IMR-90 (cell line): ENCODE measurements at regions not wholly inside any gene's neighbourhood (a gene's known extent, or its start where the extent isn't known, plus 50 kb on each side); places are given as distances from the start of the nearest gene placed in this dataset.

Experiments used
- ATAC-seq: fragments of 200-7000 bp; cut with Tn5 transposase; 2 replicates; pipeline ENCODE4 v1.9.1; 2020; ENCODE audit warnings: low read depth, mild to moderate bottlenecking, moderate library complexity
- BruUV-seq: library from RNA; stranded (reverse); fragments of 400-500 nt; replicated peaks from 2 replicates; lab custom pipeline; 2021; lab: Mats Ljungman, UMichigan
- CTCF ChIA-PET: fragments of 300-600 bp; formaldehyde crosslinking; extraction: SDS; loops from one replicate; lab custom pipeline; 2021; ENCODE audit warnings: antibody characterized with exemption; lab: Yijun Ruan, JAX
- POLR2A ChIA-PET: fragments of 300-600 bp; sonication (Branson Sonifier 250); formaldehyde crosslinking; loops from one replicate; lab custom pipeline; 2022; ENCODE audit warnings: antibody characterized with exemption; ENCODE audit not compliant: unreplicated experiment; lab: Charles Lee
- DNase-seq: peaks from one replicate; pipeline ENCODE4 v3.0.0; 2013
- H2AFZ ChIP-seq: replicated peaks from 2 replicates; pipeline ENCODE3; 2013; ENCODE audit warnings: low read length, mild to moderate bottlenecking; ENCODE audit not compliant: poor library complexity
- H2AK5ac ChIP-seq: 2 replicates; pipeline ENCODE4 v1.6.1; 2013; ENCODE audit warnings: low read depth, low read length, inconsistent platforms
- H2AK9ac ChIP-seq: replicated peaks from 2 replicates; pipeline ENCODE3; 2013; ENCODE audit warnings: mild to moderate bottlenecking, low read depth, low read length, moderate library complexity; ENCODE audit not compliant: poor library complexity
- H2BK120ac ChIP-seq: 2 replicates; pipeline ENCODE4 v1.6.1; 2013; ENCODE audit warnings: low read depth, low read length, inconsistent platforms
- H2BK15ac ChIP-seq: 3 replicates; pipeline ENCODE4 v1.6.1; 2013; ENCODE audit warnings: low read depth, low read length, inconsistent platforms
- H2BK20ac ChIP-seq: 2 replicates; pipeline ENCODE4 v1.6.1; 2013; ENCODE audit warnings: low read depth, mild to moderate bottlenecking, inconsistent platforms, low read length, moderate library complexity
- H2BK5ac ChIP-seq: 2 replicates; pipeline ENCODE4 v1.6.1; 2013; ENCODE audit warnings: mild to moderate bottlenecking, low read depth, low read length, inconsistent platforms; ENCODE audit not compliant: poor library complexity, severe bottlenecking
- H3K14ac ChIP-seq: replicated peaks from 2 replicates; pipeline ENCODE4 v1.6.1; 2013; ENCODE audit warnings: low read depth, low read length, inconsistent platforms
- H3K18ac ChIP-seq: 2 replicates; pipeline ENCODE4 v1.6.1; 2013; ENCODE audit warnings: low read depth, low read length, control low read depth
- H3K23ac ChIP-seq: 2 replicates; pipeline ENCODE4 v1.6.1; 2013; ENCODE audit warnings: low read depth, low read length, inconsistent platforms
- H3K27ac ChIP-seq: 2 replicates; pipeline ENCODE4 v1.5.1; 2013; ENCODE audit warnings: mild to moderate bottlenecking, control low read depth, low read length; ENCODE audit not compliant: insufficient read depth
- H3K27me3 ChIP-seq: 2 replicates; pipeline ENCODE4 v1.6.1; 2013; ENCODE audit warnings: low read length; ENCODE audit not compliant: control insufficient read depth, insufficient read depth
- H3K36me3 ChIP-seq: 2 replicates; pipeline ENCODE4 v1.6.1; 2013; ENCODE audit warnings: low read length, mixed read lengths; ENCODE audit not compliant: control insufficient read depth, insufficient read depth
- H3K4ac ChIP-seq: 2 replicates; pipeline ENCODE4 v1.6.1; 2013; ENCODE audit warnings: low read depth, low read length, inconsistent platforms
- H3K4me1 ChIP-seq: 2 replicates; pipeline ENCODE4 v1.6.1; 2013; ENCODE audit warnings: low read length, mixed read lengths; ENCODE audit not compliant: control insufficient read depth, insufficient read depth
- H3K4me2 ChIP-seq: 2 replicates; pipeline ENCODE4 v1.6.1; 2013; ENCODE audit warnings: low read depth, mild to moderate bottlenecking, control low read depth, low read length, moderate library complexity
- H3K4me3 ChIP-seq: 2 replicates; pipeline ENCODE4 v1.5.1; 2013; ENCODE audit warnings: low read depth, mild to moderate bottlenecking, control low read depth, low read length, moderate library complexity; ENCODE audit not compliant: insufficient read depth
- H3K56ac ChIP-seq: 2 replicates; pipeline ENCODE4 v1.6.1; 2013; ENCODE audit warnings: low read length, inconsistent platforms; ENCODE audit not compliant: insufficient read depth; ENCODE audit errors: extremely low read depth
- H3K79me1 ChIP-seq, 2 experiments: 2 replicates each; pipeline ENCODE4 v1.6.1; 2013; ENCODE audit warnings: low read length in 2 of 2, inconsistent platforms in 1 of 2, low read depth in 1 of 2
- H3K9ac ChIP-seq: 2 replicates; pipeline ENCODE4 v1.6.1; 2013; ENCODE audit warnings: low read depth, low read length, control low read depth
- H3K9me1 ChIP-seq: 2 replicates; pipeline ENCODE4 v1.6.1; 2013; ENCODE audit warnings: low read length, inconsistent platforms; ENCODE audit not compliant: insufficient read depth
- H3K9me3 ChIP-seq: 2 replicates; pipeline ENCODE4 v1.6.1; 2013; ENCODE audit warnings: low read length; ENCODE audit not compliant: control insufficient read depth, insufficient read depth
- H4K20me1 ChIP-seq: 2 replicates; pipeline ENCODE4 v1.6.1; 2013; ENCODE audit warnings: low read length, inconsistent platforms; ENCODE audit not compliant: insufficient read depth
- H4K5ac ChIP-seq: 2 replicates; pipeline ENCODE4 v1.6.1; 2013; ENCODE audit warnings: mild to moderate bottlenecking, low read depth, low read length, control low read depth
- H4K8ac ChIP-seq, 2 experiments: 2 replicates each; pipeline ENCODE4 v1.6.1; 2013; ENCODE audit warnings: low read depth in 2 of 2, low read length in 2 of 2, control low read depth in 1 of 2, inconsistent platforms in 1 of 2
- H4K91ac ChIP-seq: 2 replicates; pipeline ENCODE4 v1.6.1; 2013; ENCODE audit warnings: low read depth, low read length, inconsistent platforms; ENCODE audit not compliant: insufficient read depth
- MAFK ChIP-seq: IDR thresholded peaks from 2 replicates; pipeline ENCODE4 v1.6.1; 2012; ENCODE audit warnings: low read depth, low read length, improper control_type of control experiment
- SMC3 ChIP-seq: fragments of 150-350 bp; IDR thresholded peaks from 2 replicates; pipeline ENCODE4 v1.6.1; 2016; ENCODE audit warnings: low read depth, mild to moderate bottlenecking, antibody characterized with exemption, low read length, moderate library complexity
- WGBS, 2 experiments: methylation state at CpG; one replicate each; pipeline versions ENCODE4 v1.1.5 to v1.1.7; 2013; ENCODE audit warnings: missing lambda C conversion rate in 2 of 2; ENCODE audit not compliant: insufficient read length in 1 of 2; ENCODE audit errors: extremely low coverage in 2 of 2; 5-methylcytosine and 5-hydroxymethylcytosine counted together
- dilution Hi-C: fragments of 300-500 bp; cut with HindIII; formaldehyde crosslinking; loops from one replicate; pipeline ENCODE4 v1.14.3; 2018; ENCODE audit warnings: low sequenced_read_pairs; ENCODE audit not compliant: unreplicated experiment
- in situ Hi-C: fragments of 300-500 bp; cut with MboI; formaldehyde crosslinking; loops from 3 replicates; pipeline ENCODE4 v1.14.3; 2019; ENCODE audit warnings: low sequenced_read_pairs, inconsistent platforms, mixed read lengths
- intact Hi-C: fragments of 100-400 bp; cut with micrococcal nuclease; formaldehyde crosslinking; loops from 2 replicates; pipeline ENCODE4 v1.10.0; 2022

DNA sequence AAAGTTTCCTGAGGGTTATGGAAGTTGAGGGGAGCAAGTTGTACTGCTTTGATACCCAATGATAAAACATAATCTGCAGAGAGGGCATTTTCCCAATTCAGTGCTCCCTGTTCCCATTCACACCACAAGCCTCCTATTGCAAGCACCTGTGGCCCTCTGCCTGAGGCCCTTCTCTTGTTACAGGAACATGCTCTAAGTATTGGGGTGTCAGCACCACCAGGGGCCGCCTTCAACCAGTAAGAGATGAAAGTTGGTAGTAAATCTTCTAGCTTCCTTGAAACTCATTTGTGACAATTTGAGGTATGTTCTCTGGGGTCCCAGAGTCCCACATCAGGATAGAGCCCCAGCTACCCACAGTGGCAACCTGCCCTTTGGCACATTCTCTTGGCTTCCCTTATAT is 265.4 kb upstream of the ARHGEF26 start:
- Histone ChIP-seq H3K9me3 (no peaks in the 10 kb centered on the region), H3K79me1 (no peaks in the 10 kb centered on the region), H4K5ac (no peak overlapping the region), H3K4me3 (no peak overlapping the region), H3K14ac (no peak overlapping the region), H4K91ac (no peak overlapping the region), H3K56ac (no peak overlapping the region), H2BK20ac (no peak overlapping the region), H3K9me1 (no peaks in the 10 kb centered on the region), H3K4me2 (no peak overlapping the region), H3K18ac (no peak overlapping the region), H3K23ac (no peak overlapping the region), H3K36me3 (no peaks in the 10 kb centered on the region), H3K27ac (no peak overlapping the region), H4K20me1 (no peaks in the 10 kb centered on the region), H3K4ac (no peak overlapping the region), H3K27me3 (no peaks in the 10 kb centered on the region), H2BK5ac (no peak overlapping the region), H3K4me1 (no peaks in the 10 kb centered on the region), H2AK9ac (no peak overlapping the region), H2BK120ac (no peak overlapping the region), H3K9ac (no peak overlapping the region), H2AK5ac (no peak overlapping the region), H2AFZ (no peak overlapping the region), H4K8ac (no peak overlapping the region), H2BK15ac (no peak overlapping the region)
- ChIA-PET POLR2A (no interaction called here), CTCF (no interaction called here)
- intact Hi-C loops = no loop called here
- no TSS peak for BruUV-seq
- ATAC-seq (no peak), DNase-seq (no peak)
- dilution Hi-C loops = no loop called here
- WGBS, 2 experiments = no CpG with 5 or more reads among the region's 1 CpG
- in situ Hi-C loops = no loop called here
- TF ChIP-seq MAFK = no peak
- no peak for TF ChIP-seq SMC3
